ENCODE measurements at regions not wholly inside any gene's neighbourhood (a gene's known extent, or its start where the extent isn't known, plus 50 kb on each side); places are given as distances from the start of the nearest gene placed in this dataset.

GRCh38 chr15:87349181-87349580 is 907.4 kb downstream of the NTRK3 start:
- no peak for TF ChIP-seq FOXK2 (IDR thresholded peaks at IDR 0.05)
- TF ChIP-seq CTBP1 (IDR thresholded peaks at IDR 0.05; ENCODE audit: borderline replicate concordance): no peak
- TF ChIP-seq ELF4 (IDR thresholded peaks at IDR 0.05): no peak
- TF ChIP-seq SP1 (IDR thresholded peaks at IDR 0.05): no peak
- TF ChIP-seq BHLHE40 (IDR thresholded peaks at IDR 0.05; ENCODE audit: borderline replicate concordance): no peak
- no peak for TF ChIP-seq FOXM1 (IDR thresholded peaks at IDR 0.05; ENCODE audit: borderline replicate concordance)
